ENCODE measurements at regions not wholly inside any gene's neighbourhood (a gene's known extent, or its start where the extent isn't known, plus 50 kb on each side); places are given as distances from the start of the nearest gene placed in this dataset.

GRCh38 chr4:14929669-14930068 lies 72.6 kb upstream of the CPEB2 start:
- H3K9me3 Mint-ChIP-seq, result no peaks in the 10 kb centered on the region; the same call in 2 of the 3 replicates
- peaks cover 6% of the 10 kb centered on the region for H3K27me3 Mint-ChIP-seq (ENCODE audit: insufficient read depth, low read depth, poor library complexity)
- Histone ChIP-seq H3K4me3 (no peak overlapping the region), H3K4me2 (no peak overlapping the region), H3F3A (replicated peaks; ENCODE audit: low read depth) (no peaks in the 10 kb centered on the region), H3K4me1 (ENCODE audit: insufficient read depth) (0 out of 2 replicates have a peak, but pooled peaks cover 4% of the 10 kb centered on the region), H3K9me2 (ENCODE audit: insufficient read depth) (no peaks in the 10 kb centered on the region), H3K36me3 (ENCODE audit: insufficient read depth) (no peaks in the 10 kb centered on the region), H3K79me2 (replicated peaks; ENCODE audit: insufficient read depth) (no peaks in the 10 kb centered on the region), H3K27ac (ENCODE audit: low read depth) (no peak overlapping the region), H4K20me1 (replicated peaks; ENCODE audit: insufficient read depth) (no peaks in the 10 kb centered on the region), H2AFZ (no peak overlapping the region), H3K27me3 (ENCODE audit: insufficient read depth) (no peaks in the 10 kb centered on the region)
- ATAC-seq, result no peak
- H3K36me3 Mint-ChIP-seq (ENCODE audit: low read depth), result no peaks in the 10 kb centered on the region
- H3K27ac Mint-ChIP-seq, result no peak overlapping the region
- H3K4me3 Mint-ChIP-seq, result no peak overlapping the region
- DNase-seq (ENCODE audit: low spot score), result no peak
- TF ChIP-seq REST (IDR thresholded peaks at IDR 0.05; ENCODE audit: unreplicated experiment) (no peak), ZNF462 (CRISPR knock-in tag; IDR thresholded peaks at IDR 0.05) (no peak), ZNF331 (CRISPR knock-in tag; IDR thresholded peaks at IDR 0.05; ENCODE audit: low read depth) (no peak), JUNB (IDR thresholded peaks at IDR 0.05; ENCODE audit: unreplicated experiment) (no peak), EZH2phosphoT487 (IDR thresholded peaks at IDR 0.05; ENCODE audit: unreplicated experiment) (no peak), NANOG (IDR thresholded peaks at IDR 0.05; ENCODE audit: borderline replicate concordance) (no peak), EZH2 (IDR thresholded peaks at IDR 0.05; ENCODE audit: low read depth, unreplicated experiment) (no peak), ZNF114 (CRISPR knock-in tag; IDR thresholded peaks at IDR 0.05) (no peak)
- H3K4me1 Mint-ChIP-seq, result peaks cover 5% of the 10 kb centered on the region; the same call in 2 of the 3 replicates

Data from GM23338 (cell line).